ENCODE measurements at regions not wholly inside any gene's neighbourhood (a gene's known extent, or its start where the extent isn't known, plus 50 kb on each side); places are given as distances from the start of the nearest gene placed in this dataset.

DNA sequence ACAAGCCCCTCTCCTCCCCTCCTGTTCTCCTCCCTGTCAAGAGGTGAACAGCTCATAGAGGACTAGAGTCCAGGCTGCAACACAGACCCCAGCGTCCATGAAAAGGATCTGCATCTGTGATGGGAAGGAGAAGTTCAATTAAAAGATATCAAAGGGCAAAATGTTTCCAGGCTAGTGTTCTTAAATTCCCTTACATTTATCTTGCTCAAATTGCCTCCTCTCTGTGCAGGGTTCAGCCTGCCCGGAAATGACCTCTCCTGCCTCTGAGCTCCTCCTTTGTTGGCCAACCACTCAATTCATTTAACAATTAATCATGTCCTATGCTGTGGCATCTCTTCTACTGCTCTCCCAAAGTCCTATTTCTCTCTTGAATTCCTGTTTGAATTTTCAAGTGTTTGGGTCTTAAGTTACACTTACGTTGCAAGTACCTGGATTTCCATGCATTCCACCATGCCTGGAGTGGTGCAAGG, 105.3 kb downstream of the TSN start:
- DNase-seq = no peak

GRCh38 chr2:121862286-121862685, 106.8 kb downstream of the TSN start:
- DNase-seq = no peak

- DNase-seq = no peak
Measured at GRCh38 chr2:121865914-121866313, 110.5 kb downstream of the TSN start.

GRCh38 chr2:121866789-121867188, 111.3 kb downstream of the TSN start:
- no peak for DNase-seq

- DNase-seq = no peak
Measured at GRCh38 chr2:121868652-121869051, 113.2 kb downstream of the TSN start.

- no peak for DNase-seq
Measured at GRCh38 chr2:121869363-121869762, 113.9 kb downstream of the TSN start.

DNA sequence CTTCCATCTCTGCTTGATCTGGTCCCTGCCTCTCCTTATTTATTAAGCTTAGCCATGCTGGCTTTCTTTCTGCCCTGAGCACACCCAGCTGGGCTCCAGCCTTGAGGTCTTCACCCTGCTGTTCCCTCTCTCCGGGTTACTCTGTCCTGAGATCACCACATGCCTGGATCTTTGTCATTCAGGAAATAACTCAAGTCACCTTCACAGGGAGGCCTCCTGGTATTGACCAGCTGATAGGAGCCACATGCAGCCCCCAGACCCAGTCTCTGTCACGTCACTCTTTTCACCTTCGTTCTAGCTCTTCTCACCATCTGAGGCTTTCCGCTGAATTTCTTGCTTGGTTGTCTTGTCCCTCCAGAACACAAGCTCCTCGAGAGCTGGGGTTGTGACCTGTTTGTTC, 114.4 kb downstream of the TSN start:
- DNase-seq = no peak

DNA sequence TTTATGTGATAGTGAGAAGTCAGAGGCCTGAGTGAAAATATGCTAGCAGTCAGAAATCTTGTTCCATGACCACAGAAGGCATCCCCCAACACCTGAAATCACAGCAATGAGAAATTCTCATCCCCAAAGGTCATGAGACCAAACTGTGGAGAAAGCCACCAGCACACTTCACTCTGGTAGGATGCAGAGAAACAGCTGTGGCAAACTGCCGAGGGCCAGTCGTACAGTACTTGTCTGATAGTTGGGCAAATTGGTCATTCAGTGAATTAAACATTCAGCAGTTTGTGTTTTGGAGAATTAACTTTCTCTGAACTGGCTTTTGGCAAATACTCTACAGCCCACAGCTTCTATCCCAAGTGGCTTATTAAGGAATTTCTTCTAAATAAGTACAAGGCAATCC, 117.2 kb downstream of the TSN start:
- no peak for DNase-seq

DNA sequence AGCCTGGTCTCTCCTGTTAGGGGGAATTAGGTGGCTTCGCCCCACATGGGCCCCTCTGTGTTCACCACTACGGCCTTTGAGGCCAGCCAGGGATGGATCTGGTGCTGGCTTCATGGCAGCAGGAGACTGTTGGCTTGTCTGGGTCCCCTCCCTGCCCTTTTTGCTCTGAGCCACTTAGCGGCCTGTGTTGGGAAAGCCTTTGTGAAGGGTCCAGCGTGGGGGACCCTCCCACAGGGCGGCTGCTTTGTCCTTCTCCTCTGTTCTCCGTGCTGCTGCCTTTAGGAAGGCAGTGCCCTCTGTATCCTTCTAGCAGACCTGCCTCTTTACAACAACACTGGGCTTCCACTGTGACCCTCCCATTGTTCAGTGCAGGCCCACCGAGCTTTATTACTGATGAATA, 118.4 kb downstream of the TSN start:
- DNase-seq = no peak

DNA sequence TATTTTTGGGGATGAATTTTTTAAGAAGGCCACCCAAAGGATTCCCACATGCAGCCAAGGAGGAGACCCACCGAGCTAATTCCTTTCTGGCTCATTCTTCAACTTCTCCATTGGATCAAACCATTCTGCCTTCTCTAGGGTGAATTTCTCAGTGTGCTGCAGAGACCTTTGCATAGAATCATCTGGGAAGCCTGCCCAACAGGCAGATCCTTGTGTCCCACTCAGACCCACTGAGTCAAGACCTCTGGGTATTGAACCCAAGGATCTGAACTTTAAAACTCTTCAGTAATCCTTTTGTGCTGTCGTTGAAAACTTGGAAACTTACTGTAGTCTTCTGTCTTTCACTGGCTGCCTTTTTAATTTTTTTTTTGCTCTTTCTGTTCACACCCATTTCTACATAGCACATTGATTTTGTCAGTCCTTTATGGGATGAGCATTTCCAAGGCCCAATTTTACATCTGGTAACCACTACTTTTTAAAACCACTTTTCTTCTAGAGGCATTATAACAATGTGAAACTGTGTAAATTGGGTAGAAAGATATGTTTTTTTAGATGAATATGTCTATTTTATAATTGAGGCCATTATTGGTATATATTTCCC, 120.2 kb downstream of the TSN start:
- DNase-seq = no peak

GRCh38 chr2:121877366-121877765, 121.9 kb downstream of the TSN start:
- DNase-seq = no peak

DNA sequence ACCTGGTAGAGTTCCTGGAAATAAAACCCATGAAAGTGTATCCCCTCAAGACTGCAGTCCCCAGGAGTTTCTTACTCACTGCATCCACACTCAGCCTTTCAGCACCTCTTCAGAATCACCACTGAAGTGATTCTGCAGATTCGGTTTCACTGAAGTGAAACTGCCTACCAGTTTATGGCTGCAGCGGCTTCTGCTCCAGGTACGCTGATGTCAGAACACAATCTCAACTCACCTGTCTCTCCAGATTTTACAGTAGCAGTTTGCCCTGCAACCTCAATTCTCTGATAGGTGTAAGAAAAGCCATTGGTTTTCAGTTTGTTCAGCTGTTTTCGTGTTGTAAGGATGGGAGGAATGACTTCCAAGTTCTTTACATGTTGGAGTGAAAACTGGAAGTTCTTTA, 124.8 kb downstream of the TSN start:
- DNase-seq = no peak

DNA sequence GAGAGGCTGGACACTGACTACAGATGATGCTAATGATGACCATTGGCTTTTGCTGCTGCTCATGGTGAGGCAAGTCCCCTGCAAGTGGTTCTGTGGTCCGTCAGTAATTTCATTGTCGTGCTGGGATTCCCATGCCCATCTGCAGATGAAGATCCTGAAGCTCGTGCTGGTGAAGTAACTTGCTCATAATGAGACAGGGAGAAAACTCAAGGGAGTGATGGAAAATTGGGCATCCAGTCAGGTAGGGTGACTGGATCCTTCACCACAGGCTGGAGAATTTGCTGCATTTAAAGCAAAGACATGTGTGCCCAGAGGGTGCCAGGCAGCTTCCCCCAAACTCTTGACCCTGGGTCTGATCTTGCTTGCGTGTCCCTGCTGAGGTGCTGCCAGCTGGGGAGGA, 125.6 kb downstream of the TSN start:
- no peak for DNase-seq

- DNase-seq = no peak
Measured at GRCh38 chr2:121881950-121882349, 126.5 kb downstream of the TSN start.

GRCh38 chr2:121884078-121884477, 128.6 kb downstream of the TSN start:
- DNase-seq = no peak

- DNase-seq = no peak
Measured at GRCh38 chr2:121884511-121884921, 129.1 kb downstream of the TSN start.

DNA sequence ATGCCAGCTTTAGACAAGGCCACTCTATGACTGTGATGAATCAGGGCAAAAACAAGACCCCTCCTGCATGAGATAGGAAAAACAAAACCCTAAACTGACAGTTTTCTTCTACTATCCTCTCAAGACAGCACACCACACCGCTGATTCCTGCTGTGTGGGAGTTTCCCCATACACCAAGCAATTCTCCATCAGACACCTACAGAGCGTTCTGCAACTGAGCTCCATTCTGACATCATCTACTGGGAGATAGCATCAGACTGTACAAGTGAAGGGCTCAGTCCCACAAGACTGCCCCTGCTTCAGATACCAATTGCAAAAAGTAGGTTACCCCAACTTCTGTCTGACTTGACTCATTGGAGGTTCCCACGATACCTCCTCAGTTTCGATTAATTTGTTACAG, 130.6 kb downstream of the TSN start:
- no peak for DNase-seq

DNA sequence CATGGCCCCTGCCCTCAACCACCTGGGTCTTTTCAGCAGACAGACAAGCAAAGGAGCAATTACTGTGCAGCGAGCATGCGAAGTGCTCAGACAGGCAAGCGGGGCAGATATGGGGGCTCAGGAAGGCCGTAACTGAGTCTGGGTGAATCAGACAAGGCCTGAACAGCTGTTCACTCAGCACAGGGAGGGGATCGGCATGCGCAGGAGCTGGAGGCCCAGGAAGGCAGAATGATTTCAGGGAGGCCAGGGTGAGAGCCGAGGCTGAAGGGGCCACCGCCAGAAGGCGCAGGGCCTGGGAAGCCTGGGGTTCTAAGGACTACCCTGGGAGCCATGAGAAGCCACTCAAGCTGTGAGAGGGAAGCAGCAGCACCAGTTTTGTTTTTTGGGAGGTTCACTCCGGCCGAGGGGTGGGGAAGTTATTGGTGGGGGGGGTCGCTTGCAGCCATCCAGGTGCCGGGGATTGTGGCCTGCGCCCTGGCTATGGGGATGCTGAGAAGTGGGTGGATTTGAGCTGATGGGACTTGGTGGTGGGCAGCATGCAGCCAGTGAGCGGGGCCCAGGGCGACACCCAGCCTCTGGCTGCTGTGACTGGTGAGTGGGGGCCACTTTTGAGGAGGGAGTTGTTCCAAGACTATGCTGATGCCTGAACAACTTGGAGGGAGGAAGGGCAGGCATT, 132.2 kb downstream of the TSN start:
- DNase-seq = no peak

DNA sequence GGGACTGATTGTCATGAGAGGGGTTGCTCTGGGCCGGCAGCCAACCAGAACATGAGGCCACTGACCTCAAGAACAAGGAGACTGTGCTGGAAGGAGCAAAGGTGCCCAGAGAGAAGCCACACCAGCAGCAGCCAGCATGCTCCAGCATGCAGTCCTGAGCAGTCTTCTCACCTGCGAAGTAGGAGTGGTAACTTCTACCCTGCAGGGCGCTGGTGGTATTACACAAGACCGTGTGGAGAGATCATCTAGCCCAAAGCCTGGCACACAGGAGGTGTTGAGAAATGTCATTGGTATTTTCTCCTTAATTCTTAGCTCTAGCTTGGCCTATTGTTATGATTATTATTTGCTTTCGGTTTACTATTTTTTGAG, 132.7 kb downstream of the TSN start:
- no peak for DNase-seq

DNA sequence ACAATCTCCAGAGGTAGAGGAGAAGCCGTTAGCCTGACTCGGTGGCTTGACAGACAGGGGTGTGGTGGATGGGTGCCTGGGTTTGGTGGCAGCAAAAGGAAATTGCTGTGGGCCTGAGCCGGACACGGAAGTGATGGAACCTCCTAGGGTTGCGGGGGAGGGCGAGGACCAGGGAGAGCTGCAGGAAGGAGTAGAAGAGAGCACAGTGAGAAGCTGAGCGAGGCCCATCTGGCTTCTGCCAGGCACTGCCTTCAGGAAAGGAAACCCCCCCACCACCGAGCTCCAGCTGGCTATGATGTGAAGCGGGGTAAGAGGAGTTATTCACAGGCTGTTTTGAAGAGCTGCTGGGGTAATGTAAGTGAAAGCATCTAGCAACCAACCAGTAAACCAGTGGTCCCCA, 134.6 kb downstream of the TSN start:
- DNase-seq = no peak

DNA sequence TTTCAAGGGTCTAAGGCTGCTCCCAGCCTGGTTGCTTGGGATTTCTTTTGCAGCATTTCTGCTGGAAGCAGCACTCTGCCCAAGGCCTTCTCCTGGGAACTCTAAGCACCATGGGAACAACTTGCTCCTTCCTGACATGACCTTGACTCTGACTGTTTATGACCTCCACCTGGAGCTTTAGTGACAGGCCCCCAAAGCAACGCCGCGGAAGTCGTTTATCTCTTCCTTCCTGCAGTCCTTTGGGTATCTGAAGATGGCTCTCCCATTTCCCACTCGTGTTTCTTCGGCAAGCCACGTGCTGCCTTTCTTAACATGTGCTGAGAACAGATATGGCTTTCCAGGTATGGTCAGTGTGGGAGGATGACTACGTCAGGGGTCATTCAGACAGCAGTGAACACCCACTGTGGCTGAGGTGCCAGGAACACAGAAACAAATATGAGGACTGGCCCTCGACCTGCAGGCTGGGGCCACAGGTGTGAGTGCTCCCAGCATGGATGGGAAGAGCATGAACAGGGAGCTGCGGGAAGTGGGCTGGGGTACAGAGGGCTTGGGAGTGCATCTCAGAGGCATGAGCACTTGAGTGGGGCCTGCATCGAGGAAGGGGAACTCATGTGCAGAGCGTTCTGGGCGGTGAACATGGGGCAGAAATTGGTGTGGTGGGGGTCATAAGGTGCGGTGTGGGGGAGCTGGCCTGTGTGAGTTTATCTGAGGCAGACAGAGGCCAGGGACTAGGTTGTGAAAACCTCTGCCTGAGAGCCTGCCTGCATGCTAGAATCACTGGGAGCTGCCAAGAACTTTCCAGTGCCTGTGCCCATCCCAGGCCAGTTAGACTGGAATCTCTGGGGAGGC, 140.5 kb downstream of the TSN start:
- no peak for DNase-seq

GRCh38 chr2:121897335-121897970, 142.0 kb downstream of the TSN start:
- no peak for DNase-seq

DNA sequence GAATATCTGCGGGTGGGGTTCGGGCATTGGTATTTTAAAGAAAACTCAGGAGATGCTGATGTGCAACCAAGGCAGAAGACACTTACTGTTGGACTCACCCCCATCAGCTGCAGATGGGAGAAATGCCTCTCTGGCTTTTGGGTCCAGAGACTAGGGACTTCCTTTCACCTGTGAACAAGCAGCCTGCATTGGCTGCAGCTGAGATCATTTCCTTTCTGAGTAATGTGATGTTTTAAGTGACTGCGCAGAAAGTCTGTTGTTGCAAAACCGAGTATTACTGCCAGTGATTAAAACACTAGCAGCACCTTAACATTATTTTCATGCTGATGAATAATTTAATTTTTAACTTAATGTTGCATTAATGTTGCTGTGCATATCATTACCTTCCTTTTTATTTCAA, 143.0 kb downstream of the TSN start:
- DNase-seq = no peak

DNA sequence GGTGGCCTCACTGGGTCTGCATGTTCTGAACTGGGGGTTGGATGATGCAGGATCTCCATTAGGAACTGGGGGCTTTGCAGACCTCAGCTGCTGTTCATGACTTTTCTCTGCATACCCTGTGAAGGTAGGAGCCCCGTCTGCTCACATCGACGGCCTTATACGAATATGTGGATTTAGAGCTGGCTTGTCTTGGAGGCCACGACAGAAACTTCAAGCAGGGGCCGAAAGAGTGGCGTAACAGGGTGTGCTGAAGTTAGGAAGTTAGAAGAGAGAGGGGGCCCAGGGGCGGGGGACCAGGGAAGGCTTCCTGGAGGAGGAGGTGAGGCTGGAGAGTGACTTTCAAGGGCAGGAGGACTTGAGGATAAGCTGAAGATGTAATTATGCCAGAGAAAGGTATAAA, 144.9 kb downstream of the TSN start:
- DNase-seq = no peak

Measured in stimulated activated CD4-positive, alpha-beta T cell treated with anti-CD3 and anti-CD28 coated beads, Interleukin-4, amount 100 ng/mL, for 24 hours (primary cell).